ENCODE measurements at regions not wholly inside any gene's neighbourhood (a gene's known extent, or its start where the extent isn't known, plus 50 kb on each side); places are given as distances from the start of the nearest gene placed in this dataset.

- ATAC-seq (no peak), DNase-seq (no peak)
- intact Hi-C loops (cut with DNase I): no loop called here
- H3K27ac ChIP-seq: no peak overlapping the region
- no peaks in the 10 kb centered on the region for H3K36me3 ChIP-seq (ENCODE audit: insufficient read depth in 1 of 2, low read depth in 1 of 2)
- no peaks in the 10 kb centered on the region for H3K4me1 ChIP-seq
- no peak overlapping the region for H3K4me3 ChIP-seq
- no peaks in the 10 kb centered on the region for H3K27me3 ChIP-seq (ENCODE audit: insufficient read depth in 3 of 3, low read length in 2 of 3)
- 82 to 90% (median 87%) methylated on average over 3 of the region's 3 CpGs for WGBS, 3 donors
- H3K9me3 ChIP-seq: no peaks in the 10 kb centered on the region
- TF ChIP-seq CTCF (IDR thresholded peaks at IDR 0.05): no peak
Observed at GRCh38 chr16:54511222-54511731, 224.7 kb upstream of the IRX3 start.

DNA sequence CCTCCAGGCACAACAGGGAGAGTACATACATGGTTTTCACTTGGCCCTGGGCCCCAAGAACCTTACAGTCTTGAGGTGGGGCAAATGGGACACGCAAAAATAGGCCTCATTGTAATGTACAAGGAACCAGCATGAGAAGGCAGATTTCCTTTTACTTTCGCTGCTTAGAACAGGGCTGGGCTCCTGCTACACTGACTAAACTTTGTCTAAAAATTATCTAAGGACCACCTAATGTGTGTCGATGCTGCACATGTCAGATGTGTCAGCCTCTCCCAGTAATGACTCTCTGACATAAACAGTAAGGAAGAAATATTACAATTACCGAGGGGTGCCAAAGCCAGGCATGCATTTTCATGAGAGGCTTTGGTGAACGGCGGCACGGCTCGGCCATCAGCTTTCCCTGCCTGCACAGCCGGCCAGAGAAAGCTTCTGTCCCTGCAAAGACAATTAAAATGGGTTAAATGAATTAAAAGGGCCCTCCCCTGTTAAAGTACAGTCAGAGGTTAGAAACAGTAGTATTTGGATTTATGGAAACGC is 224.2 kb upstream of the IRX3 start:
- no peaks in the 10 kb centered on the region for H3K36me3 ChIP-seq (ENCODE audit: insufficient read depth in 1 of 2, low read depth in 1 of 2)
- H3K9me3 ChIP-seq: no peaks in the 10 kb centered on the region
- no peak for TF ChIP-seq CTCF (IDR thresholded peaks at IDR 0.05)
- H3K27me3 ChIP-seq (ENCODE audit: insufficient read depth in 3 of 3, low read length in 2 of 3): no peaks in the 10 kb centered on the region
- no peak for DNase-seq
- no peak overlapping the region for H3K4me3 ChIP-seq
- 55 to 62% (median 55%) methylated on average over 10 of the region's 10 CpGs for WGBS, 3 donors
- intact Hi-C loops (cut with DNase I): no loop called here
- no peak for ATAC-seq
- no peaks in the 10 kb centered on the region for H3K4me1 ChIP-seq
- H3K27ac ChIP-seq: no peak overlapping the region

GRCh38 chr16:54509456-54509855 is 222.9 kb upstream of the IRX3 start:
- no peak overlapping the region for H3K27ac ChIP-seq
- 88 to 94% (median 93%) methylated on average over 11 of the region's 11 CpGs for WGBS, 3 donors
- DNase-seq: no peak
- no peaks in the 10 kb centered on the region for H3K36me3 ChIP-seq (ENCODE audit: insufficient read depth in 1 of 2, low read depth in 1 of 2)
- no peak overlapping the region for H3K4me3 ChIP-seq
- no peak for ATAC-seq
- H3K27me3 ChIP-seq (ENCODE audit: insufficient read depth in 3 of 3, low read length in 2 of 3): no peaks in the 10 kb centered on the region
- no peak for TF ChIP-seq CTCF (IDR thresholded peaks at IDR 0.05)
- H3K9me3 ChIP-seq: no peaks in the 10 kb centered on the region
- intact Hi-C loops (cut with DNase I): no loop called here
- H3K4me1 ChIP-seq: no peaks in the 10 kb centered on the region

DNA sequence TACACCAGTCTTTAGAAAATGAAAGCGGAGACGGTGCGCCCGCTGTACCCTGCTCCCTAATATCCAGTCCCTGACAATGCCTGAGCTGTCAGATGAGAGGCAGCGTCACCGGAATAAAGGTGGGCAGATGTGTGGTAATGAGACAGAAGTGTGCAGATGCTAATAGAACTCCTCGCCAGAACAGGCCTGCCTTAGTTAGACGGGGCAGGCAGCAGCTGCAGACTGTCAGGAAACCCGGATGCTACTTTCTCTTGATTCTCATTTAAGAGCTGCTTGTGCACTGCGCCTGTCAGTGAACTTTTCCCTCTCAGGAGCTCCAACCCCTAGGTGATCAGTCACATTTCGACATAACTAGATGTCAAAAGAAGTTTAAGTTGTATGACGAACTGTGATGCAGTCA is 221.8 kb upstream of the IRX3 start:
- 91 to 92% (median 91%) methylated on average over 12 of the region's 12 CpGs for WGBS, 3 donors
- Histone ChIP-seq H3K9me3 (no peaks in the 10 kb centered on the region), H3K27me3 (ENCODE audit: insufficient read depth in 3 of 3, low read length in 2 of 3) (no peaks in the 10 kb centered on the region), H3K4me1 (peaks cover 8% of the 10 kb centered on the region), H3K36me3 (ENCODE audit: insufficient read depth in 1 of 2, low read depth in 1 of 2) (no peaks in the 10 kb centered on the region), H3K4me3 (no peak overlapping the region), H3K27ac (no peak overlapping the region)
- ATAC-seq (no peak), DNase-seq (no peak)
- intact Hi-C loops (cut with DNase I): no loop called here
- TF ChIP-seq CTCF (IDR thresholded peaks at IDR 0.05): no peak

Data from psoas muscle (tissue), 7 donors.